CD14-positive monocyte (primary cell): ENCODE measurements at regions not wholly inside any gene's neighbourhood (a gene's known extent, or its start where the extent isn't known, plus 50 kb on each side); places are given as distances from the start of the nearest gene placed in this dataset.

Source experiments
- DNase-seq, 3 donors: peaks; one replicate each; pipeline ENCODE4 v3.0.0-alpha.2; 2011 to 2022
- H2AFZ ChIP-seq: 2 replicates; pipeline ENCODE4 v1.6.0; 2012; ENCODE audit warnings: mild to moderate bottlenecking, low read depth, low read length, inconsistent platforms; ENCODE audit not compliant: insufficient read depth, poor library complexity, severe bottlenecking
- H3K27ac ChIP-seq, 2 donors: 1 replicate in 1 of 2; 2 replicates in 1 of 2; pipeline ENCODE4 v1.5.1; 2012 to 2013; ENCODE audit warnings: low read length in 2 of 2, control low read depth in 1 of 2, inconsistent platforms in 1 of 2, low read depth in 1 of 2, mild to moderate bottlenecking in 1 of 2
- H3K27me3 ChIP-seq, 2 donors: one replicate each; pipeline versions ENCODE4 v1.6.0 to v1.6.1; 2011 to 2013; ENCODE audit warnings: low read length in 2 of 2; ENCODE audit not compliant: control insufficient read depth in 2 of 2, insufficient read depth in 2 of 2
- H3K36me3 ChIP-seq, 2 donors: replicated peaks in 1 of 2; 1 replicate in 1 of 2; 2 replicates in 1 of 2; pipeline versions ENCODE4 v1.5.1 to v1.6.1; 2012 to 2013; ENCODE audit warnings: low read length in 2 of 2, control low read depth in 1 of 2, inconsistent platforms in 1 of 2, mild to moderate bottlenecking in 1 of 2; ENCODE audit not compliant: insufficient read depth in 2 of 2, control insufficient read depth in 1 of 2
- H3K4me1 ChIP-seq, 2 donors: 1 replicate in 1 of 2; 2 replicates in 1 of 2; pipeline versions ENCODE4 v1.5.1 to v1.6.1; 2012 to 2013; ENCODE audit warnings: low read length in 2 of 2, control low read depth in 1 of 2, inconsistent platforms in 1 of 2, mild to moderate bottlenecking in 1 of 2, moderate library complexity in 1 of 2; ENCODE audit not compliant: insufficient read depth in 2 of 2, control insufficient read depth in 1 of 2
- H3K4me2 ChIP-seq: replicated peaks from 2 replicates; pipeline ENCODE3; 2012; ENCODE audit warnings: low read length, moderate library complexity, mild to moderate bottlenecking; ENCODE audit not compliant: poor library complexity, severe bottlenecking; ENCODE audit errors: extremely low read depth
- H3K4me3 ChIP-seq, 3 experiments: fragments of 200-600 bp in 1 of 3; sonication (generic) in 1 of 3; replicated peaks in 1 of 3; 1 replicate in 2 of 3; 2 replicates in 1 of 3; pipeline ENCODE4 v1.5.1; 2011 to 2013; ENCODE audit warnings: low read length in 3 of 3, mild to moderate bottlenecking in 3 of 3, control low read depth in 2 of 3, low read depth in 2 of 3, inconsistent platforms in 1 of 3, moderate library complexity in 1 of 3
- H3K79me2 ChIP-seq: 2 replicates; pipeline ENCODE4 v1.6.0; 2012; ENCODE audit warnings: mild to moderate bottlenecking, control low read depth, inconsistent platforms, low read length, moderate library complexity; ENCODE audit not compliant: insufficient read depth
- H3K9ac ChIP-seq: 2 replicates; pipeline ENCODE4 v1.6.0; 2017; ENCODE audit warnings: low read length, mild to moderate bottlenecking; ENCODE audit not compliant: insufficient read depth, poor library complexity, severe bottlenecking
- H3K9me3 ChIP-seq, 2 donors: replicated peaks in 1 of 2; 1 replicate in 1 of 2; 2 replicates in 1 of 2; pipeline versions ENCODE4 v1.5.1 to v1.6.1; 2012 to 2013; ENCODE audit warnings: low read length in 2 of 2, control low read depth in 1 of 2; ENCODE audit not compliant: control insufficient read depth in 1 of 2, insufficient read depth in 1 of 2
- H4K20me1 ChIP-seq: 2 replicates; pipeline ENCODE4 v1.6.0; 2012; ENCODE audit warnings: mild to moderate bottlenecking, low read length, control low read depth, moderate library complexity; ENCODE audit not compliant: insufficient read depth
- H3K27ac Mint-ChIP-seq, 7 donors: one replicate each; pipeline ENCODE4 v1.8.0; 2020; ENCODE audit warnings: mild to moderate bottlenecking in 7 of 7, mixed read lengths in 7 of 7, moderate library complexity in 6 of 7, inconsistent platforms in 2 of 7
- H3K27me3 Mint-ChIP-seq, 3 donors: one replicate each; pipeline ENCODE4 v1.8.0; 2021 to 2022; ENCODE audit warnings: low read depth in 3 of 3, mild to moderate bottlenecking in 3 of 3, mixed read lengths in 3 of 3, moderate library complexity in 3 of 3, inconsistent platforms in 1 of 3
- H3K36me3 Mint-ChIP-seq, 2 donors: one replicate each; pipeline ENCODE4 v1.8.0; 2020; ENCODE audit warnings: mixed read lengths in 2 of 2, inconsistent platforms in 1 of 2, mild to moderate bottlenecking in 1 of 2
- H3K4me1 Mint-ChIP-seq: one replicate; pipeline ENCODE4 v1.8.0; 2020; ENCODE audit warnings: mild to moderate bottlenecking, mixed read lengths
- H3K4me3 Mint-ChIP-seq, 2 donors: one replicate each; pipeline ENCODE4 v1.8.0; 2020; ENCODE audit warnings: mild to moderate bottlenecking in 2 of 2, mixed read lengths in 2 of 2, moderate library complexity in 1 of 2
- H3K9me3 Mint-ChIP-seq, 7 donors: one replicate each; pipeline ENCODE4 v1.8.0; 2020 to 2022; ENCODE audit warnings: mixed read lengths in 7 of 7, mild to moderate bottlenecking in 6 of 7, moderate library complexity in 6 of 7, inconsistent platforms in 2 of 7
- WGBS: methylation state at CpG from one replicate; pipeline ENCODE4 v1.1.5; 2013; ENCODE audit warnings: missing lambda C conversion rate; ENCODE audit not compliant: insufficient coverage; 5-methylcytosine and 5-hydroxymethylcytosine counted together
- intact Hi-C, 2 donors: fragments of 100-400 bp; cut with micrococcal nuclease; formaldehyde crosslinking; loops; one replicate each; pipeline versions ENCODE4 v1.15.0 to v1.15.1; 2023
- TF ChIP-seq, protein P1 (sequence below): fragments of 200-600 bp; IDR thresholded peaks from one replicate; pipeline ENCODE4 v1.8.0; 2022; ENCODE audit warnings: antibody characterized with exemption, mild to moderate bottlenecking

DNA sequence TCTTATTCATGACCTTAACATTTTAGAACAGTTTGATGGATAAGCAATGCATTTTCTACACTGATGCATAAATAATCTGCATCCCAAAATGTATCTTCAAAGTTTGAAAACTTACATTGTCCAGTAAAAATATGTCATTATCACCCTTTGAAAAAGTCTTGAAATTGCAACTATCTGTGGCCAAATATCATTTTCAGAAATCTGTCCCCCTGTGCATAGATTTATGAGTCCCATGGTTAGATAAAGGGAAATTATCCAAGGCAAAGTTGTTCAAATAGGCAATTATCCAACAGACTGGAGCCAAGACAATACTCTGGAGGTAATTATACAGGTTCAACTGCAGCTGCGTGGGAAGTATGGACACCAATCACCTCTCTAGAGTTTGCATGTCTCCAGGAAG lies 182.5 kb upstream of the INTU start:
- Histone ChIP-seq H3K4me1 (no peaks in the 10 kb centered on the region), H3K27me3 (no peaks in the 10 kb centered on the region), H3K9me3 (no peaks in the 10 kb centered on the region), H3K4me3 (no peak overlapping the region), H3K4me2 (no peak overlapping the region), H2AFZ (no peak overlapping the region), H4K20me1 (no peaks in the 10 kb centered on the region), H3K36me3 (no peaks in the 10 kb centered on the region), H3K79me2 (no peaks in the 10 kb centered on the region), H3K9ac (no peak overlapping the region), H3K27ac (no peak overlapping the region)
- TF ChIP-seq, protein P1, sequence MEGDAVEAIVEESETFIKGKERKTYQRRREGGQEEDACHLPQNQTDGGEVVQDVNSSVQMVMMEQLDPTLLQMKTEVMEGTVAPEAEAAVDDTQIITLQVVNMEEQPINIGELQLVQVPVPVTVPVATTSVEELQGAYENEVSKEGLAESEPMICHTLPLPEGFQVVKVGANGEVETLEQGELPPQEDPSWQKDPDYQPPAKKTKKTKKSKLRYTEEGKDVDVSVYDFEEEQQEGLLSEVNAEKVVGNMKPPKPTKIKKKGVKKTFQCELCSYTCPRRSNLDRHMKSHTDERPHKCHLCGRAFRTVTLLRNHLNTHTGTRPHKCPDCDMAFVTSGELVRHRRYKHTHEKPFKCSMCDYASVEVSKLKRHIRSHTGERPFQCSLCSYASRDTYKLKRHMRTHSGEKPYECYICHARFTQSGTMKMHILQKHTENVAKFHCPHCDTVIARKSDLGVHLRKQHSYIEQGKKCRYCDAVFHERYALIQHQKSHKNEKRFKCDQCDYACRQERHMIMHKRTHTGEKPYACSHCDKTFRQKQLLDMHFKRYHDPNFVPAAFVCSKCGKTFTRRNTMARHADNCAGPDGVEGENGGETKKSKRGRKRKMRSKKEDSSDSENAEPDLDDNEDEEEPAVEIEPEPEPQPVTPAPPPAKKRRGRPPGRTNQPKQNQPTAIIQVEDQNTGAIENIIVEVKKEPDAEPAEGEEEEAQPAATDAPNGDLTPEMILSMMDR = no peak
- Mint-ChIP-seq H3K9me3 (no peaks in the 10 kb centered on the region), H3K27me3 (no peaks in the 10 kb centered on the region), H3K36me3 (no peaks in the 10 kb centered on the region), H3K4me1 (no peaks in the 10 kb centered on the region), H3K4me3 (no peak overlapping the region), H3K27ac (no peak overlapping the region)
- no peak for DNase-seq
- intact Hi-C loops = no loop called here
- WGBS = no CpG with 5 or more reads among the region's 1 CpG

DNA sequence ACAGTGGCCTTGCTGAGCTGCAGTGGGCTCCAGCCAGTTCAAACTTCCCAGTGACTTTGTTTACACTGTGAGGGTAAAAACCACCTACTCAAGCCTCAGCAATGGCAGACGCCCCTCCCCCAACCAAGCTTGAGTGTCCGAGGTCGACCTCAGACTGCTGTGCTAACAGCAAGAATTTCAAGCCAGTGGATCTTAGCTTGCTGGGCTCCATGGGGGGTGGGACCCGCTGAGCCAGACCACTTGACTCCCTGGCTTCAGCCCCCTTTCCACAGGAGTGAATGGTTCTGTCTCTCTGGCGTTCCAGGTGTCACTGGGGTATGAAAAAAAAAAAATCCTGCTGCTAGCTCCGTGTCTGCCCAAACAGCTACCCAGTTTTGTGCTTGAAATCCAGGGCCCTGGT lies 168.9 kb upstream of the INTU start:
- Histone ChIP-seq H3K27me3 (no peaks in the 10 kb centered on the region), H3K4me1 (no peaks in the 10 kb centered on the region), H3K9ac (no peak overlapping the region), H3K27ac (no peak overlapping the region), H2AFZ (no peak overlapping the region), H3K79me2 (no peaks in the 10 kb centered on the region), H3K9me3 (no peaks in the 10 kb centered on the region), H3K36me3 (no peaks in the 10 kb centered on the region), H4K20me1 (no peaks in the 10 kb centered on the region), H3K4me2 (no peak overlapping the region), H3K4me3 (no peak overlapping the region)
- intact Hi-C loops = no loop called here
- no peak for DNase-seq
- Mint-ChIP-seq H3K4me1 (no peaks in the 10 kb centered on the region), H3K27me3 (peaks cover 0 to 1% (median 0%) of the 10 kb centered on the region in 3 donors), H3K36me3 (no peaks in the 10 kb centered on the region), H3K27ac (no peak overlapping the region), H3K4me3 (no peak overlapping the region), H3K9me3 (peaks cover 2 to 5% (median 3%) of the 10 kb centered on the region in 7 donors)
- 74% methylated on average over 5 of the region's 6 CpGs for WGBS
- TF ChIP-seq, protein P1 = no peak
